CD4-positive, alpha-beta T cell treated with Interleukin-15 for 1 hour (primary cell): ENCODE measurements at regions not wholly inside any gene's neighbourhood (a gene's known extent, or its start where the extent isn't known, plus 50 kb on each side); places are given as distances from the start of the nearest gene placed in this dataset.
"Not testable (repeated sequence)": the region's sequence is repeated elsewhere in the genome, so short reads cannot be mapped to it uniquely, and the experiment has no call there.

Source experiments
- DNase-seq: peaks from one replicate; pipeline ENCODE4 v3.0.0-alpha.2; 2020

DNA sequence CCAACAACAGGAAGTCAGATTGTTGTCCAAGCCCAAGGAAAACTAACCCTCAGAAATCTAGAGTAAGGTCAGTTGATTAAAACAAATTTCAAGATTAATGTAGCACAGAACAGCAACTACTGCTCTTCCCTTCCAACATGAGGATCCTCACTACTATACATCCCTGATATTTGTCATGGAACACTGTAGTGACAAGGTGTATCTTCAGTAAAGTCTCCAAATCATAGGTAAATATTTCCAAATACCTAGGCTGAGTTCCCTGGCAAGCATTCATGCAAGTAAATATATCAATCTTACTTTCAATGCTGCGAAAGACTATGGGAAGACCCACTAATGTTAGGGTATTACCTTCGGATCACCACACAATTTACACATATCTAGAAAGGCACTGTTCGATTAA, 986.9 kb upstream of the ARRDC3 start:
- no peak for DNase-seq

DNA sequence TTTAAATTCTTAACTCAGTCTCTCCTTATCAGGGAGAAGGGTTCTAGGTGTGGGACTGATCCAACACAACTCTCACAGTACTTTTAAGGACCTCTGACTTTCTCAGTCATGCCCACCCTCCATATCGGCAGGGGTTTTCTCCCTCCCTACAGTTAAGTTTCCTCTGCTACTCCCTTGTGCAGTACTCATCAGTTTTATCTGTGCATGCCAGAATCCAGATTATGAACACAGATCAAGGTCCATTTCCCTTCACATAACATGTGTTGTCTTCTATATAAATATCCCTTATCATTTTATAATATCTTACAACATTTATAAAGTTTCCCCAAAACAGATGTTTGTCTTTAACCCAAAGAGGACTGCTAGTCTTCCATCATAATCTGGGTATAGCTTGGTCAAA, 986.5 kb upstream of the ARRDC3 start:
- DNase-seq, result no peak

DNA sequence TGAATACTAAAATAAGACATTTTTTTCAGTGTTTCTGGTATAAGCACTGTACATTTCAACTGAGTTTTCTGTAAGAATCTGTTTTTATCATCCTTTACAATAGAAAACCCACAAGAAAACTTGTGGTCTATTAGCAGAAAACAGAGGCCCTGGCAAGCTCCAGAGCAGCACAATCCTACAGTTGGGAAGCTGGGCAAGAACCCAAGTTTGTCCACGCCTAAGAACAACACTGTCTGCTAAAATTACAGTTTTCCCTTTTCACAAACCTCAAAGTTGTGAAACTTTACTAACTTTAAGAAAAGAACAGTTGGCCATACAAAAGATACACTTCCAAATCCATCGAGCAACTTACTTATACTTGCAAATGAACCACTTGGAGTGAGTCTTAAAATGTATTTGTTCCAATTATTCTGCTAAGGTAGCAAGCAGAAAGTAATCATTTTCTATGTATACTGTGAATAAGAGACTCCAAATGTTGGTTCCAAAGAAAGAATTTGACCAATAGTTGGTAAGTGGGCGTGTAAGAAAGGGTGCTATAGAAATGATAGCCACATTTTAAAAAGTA, 982.0 kb upstream of the ARRDC3 start:
- no peak for DNase-seq

DNA sequence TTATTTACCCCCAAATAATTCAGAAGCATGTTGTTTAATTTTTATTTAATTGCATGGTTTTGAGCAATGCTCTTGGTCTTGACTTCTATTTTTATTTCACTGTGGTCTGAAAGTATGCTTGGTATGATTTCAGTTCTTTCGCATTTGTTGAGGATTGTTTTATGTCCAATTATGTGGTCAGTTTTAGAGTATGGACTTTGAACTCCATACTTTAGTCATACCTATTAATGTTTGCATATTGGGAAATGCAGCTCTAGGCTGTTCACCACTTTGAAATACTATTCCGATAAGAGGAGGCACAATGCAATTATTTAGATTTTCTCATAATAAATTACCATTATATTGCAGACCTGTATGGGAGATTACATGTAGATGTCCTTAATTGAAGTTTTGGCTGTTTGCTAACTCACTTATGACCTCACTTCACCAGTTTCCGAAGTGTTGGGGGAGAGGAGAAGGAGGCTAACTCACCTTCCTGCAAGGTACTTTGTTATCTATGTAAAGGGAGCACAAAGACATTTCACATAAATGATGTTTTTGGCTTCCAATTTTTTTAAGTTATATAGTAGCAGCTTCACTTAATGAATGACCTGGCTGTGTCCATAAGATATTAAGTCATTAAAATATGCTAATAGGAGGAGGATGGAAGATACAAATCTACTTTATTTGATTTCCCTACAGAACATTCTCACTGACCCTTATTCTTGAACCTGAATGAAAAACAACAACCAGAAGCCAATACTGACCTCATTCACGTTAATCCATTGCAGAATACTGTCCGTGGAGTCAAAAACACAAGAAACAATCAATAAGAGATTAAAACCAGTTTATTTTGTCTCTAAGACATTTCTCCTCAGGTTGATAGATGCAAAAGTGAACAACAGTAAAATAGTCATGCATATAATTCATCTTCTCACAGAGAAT, 970.3 kb upstream of the ARRDC3 start:
- no peak for DNase-seq

DNA sequence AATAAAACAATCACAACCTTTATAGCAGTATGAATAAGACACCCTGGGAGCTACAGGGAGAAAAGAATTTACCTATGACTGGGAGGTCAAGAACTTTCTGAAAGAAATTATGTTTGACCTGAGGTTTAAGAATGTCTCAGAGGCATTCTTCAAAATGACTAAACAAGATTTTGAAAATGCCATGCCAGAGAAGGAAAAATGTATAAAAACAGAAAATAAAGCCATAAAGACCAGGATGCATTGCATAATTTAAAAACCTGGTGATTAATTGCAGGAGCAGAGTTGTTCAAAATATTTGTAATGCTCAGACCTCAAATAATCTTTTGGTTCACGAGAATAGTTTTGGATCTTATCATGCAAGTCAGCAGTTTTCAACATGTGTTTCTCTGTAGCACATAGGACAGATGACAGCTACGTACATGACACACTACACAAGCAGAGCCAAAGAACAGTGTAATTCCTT, 954.7 kb upstream of the ARRDC3 start:
- DNase-seq, result no peak

DNA sequence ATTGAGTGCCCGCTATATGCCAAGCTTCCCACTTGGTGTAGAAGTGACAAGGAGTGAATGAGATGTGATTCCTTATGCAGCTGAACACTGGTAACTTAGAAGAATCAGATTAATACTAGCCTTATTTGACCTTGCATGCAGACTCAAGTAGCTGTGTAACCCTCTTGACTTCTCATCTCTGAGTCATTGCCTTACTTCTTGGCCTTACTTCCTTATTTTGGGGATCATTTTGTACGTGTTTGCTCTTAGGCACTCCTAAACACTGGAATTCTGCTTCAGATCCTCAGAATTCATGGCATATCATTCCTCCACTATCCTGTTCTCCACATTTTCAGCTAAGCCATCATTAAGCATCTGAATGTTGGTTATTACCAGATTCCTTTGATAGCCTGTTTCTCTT, 948.9 kb upstream of the ARRDC3 start:
- no peak for DNase-seq

DNA sequence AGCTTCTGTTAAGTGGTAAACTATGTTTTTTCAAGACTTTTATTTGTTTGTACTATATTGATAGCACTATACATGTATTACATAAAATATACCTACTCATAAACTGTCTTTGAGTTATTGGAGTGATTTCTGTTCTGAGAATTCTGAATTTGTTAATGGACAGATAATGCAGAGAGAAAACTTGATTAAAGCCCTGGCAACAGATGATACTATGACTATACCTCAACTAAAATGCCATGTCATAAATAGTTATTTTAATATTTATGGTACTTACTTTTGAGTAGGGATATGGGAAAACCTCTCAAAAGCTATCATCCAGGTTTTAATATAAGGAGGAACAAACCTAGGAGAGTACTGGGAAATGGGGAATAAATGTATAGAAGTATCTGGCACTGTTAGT, 947.2 kb upstream of the ARRDC3 start:
- DNase-seq, result no peak

DNA sequence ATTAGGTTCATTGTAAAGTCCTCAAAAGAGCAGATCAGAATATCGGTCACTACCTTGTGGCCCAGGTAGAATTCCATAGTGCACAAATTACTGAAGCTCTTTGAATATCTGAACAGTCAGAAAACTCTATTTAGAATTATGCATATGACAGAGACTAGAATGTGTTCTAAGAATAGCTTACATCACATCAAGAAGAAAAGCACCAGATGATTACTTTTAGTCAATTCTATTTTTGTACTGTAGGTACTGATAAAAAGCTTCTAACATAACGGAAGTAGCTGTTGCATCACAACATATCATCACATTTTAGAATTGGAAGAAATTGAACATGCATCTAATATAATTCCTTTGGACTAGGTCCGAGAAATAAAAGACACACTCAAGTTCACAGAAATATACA, 946.6 kb upstream of the ARRDC3 start:
- no peak for DNase-seq

DNA sequence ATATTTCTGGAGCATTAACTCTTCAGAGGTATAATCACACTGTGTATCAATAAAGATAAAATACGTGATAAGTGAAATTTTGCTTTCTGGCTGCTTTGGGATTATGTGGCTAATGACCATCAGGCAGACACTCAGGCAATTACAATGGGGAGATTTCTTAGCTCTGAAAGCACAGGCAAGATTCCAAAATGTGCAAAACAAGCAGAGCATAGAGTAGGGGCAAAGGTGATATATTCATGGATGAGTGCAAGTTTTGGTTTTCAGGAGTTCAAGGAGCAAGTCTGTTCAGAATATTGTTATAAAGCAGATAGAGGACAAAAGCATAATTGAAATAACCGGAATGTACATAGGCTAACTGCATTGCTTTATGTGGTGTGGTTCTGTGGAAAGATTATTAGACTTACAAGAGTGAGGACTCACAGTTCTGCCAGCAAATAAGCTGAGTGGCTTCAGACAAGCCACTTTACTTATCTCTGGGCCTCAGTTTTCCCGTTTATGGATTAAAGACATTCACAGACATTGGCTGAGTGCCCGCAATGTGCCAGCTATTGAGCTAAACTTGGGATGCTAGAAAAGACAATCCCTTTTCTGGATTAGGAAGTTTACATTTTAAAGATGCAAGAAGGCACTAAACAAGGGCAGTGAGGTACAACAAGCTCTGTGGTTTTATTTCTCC, 945.6 kb upstream of the ARRDC3 start:
- DNase-seq, result no peak

DNA sequence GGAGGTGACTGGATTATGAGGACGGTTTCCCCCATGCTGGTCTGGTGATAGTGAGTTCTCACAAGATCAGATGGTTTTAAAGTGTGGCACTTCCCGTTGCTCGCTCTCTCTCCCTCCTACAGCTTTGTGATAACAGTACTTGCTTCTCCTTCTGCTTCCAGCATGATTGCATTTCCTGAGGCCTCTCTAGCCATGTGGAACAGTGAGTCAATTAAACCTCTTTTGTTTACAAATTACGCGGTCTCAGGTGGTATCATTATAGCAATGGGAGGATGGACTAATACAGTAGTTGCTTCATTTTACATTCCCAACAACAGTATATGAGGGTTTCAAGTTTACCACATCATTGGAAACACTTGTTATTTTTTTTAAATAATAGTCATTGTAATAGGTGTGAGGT, 937.3 kb upstream of the ARRDC3 start:
- no peak for DNase-seq

DNA sequence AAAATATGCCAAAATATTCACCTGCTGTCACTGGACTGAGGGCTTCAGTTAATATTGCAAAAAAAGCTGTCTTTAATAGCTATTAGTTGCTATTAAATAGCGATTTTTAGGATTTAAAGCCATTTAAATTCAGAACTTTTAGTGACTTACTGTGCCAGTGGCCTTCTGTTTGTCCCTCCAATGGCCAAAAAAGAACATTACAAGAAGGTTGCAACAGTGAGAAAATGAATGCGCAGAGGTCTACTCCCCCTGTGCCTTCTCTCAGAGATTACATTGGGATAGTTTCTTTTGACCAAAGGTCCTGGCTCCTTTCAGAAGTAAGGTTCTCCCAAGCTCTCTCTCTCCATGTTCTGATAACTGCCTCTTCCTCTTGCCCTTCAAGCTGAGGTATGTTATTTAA, 930.3 kb upstream of the ARRDC3 start:
- no peak for DNase-seq

DNA sequence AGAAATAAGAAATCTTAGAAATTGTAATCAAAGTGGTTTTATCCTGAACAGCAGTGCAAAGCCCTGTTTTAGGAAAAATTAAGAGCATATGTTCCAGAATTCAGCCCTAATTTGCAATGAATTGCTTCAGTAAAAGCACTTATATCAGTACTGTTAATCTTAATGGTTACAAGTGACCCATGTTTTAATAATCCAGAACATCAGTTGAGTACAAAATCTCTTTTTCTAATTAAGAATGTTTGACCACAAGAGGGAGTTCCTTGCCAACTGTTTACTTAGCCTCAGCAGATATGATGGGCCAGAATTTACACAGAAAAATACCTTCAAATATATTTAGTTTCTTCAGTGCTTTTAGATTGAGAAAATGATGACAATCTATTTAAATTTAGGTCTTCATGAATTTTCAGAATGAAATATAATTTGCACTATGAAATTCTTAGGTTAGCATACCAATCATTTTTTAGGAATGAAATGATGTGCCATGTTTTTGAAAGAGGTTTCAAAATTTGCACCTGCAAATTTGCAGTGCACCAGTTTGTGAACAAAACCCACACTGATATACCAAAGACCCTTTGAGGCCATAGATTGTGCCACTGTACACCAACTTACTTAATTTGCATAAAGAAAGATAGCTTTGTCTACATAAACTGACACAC, 926.3 kb upstream of the ARRDC3 start:
- no peak for DNase-seq

DNA sequence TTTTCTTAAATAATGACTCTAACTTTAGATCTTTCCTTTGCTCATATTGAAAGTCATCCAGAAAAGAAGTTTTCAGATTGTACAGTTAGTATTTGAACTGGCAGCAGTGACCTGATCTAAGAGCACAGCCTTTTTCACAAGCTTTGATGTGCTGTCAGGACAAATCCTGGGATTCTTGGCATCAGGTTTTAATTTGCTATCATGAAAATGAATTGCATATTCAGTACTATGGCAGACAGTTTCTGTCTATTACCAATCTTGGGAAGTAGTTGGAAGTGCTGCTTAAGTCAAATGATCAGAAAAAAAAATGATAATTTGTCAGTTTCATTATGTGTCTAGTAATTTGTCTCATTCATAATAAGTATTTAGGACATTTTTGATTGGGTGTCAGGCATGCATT, 925.6 kb upstream of the ARRDC3 start:
- no peak for DNase-seq

DNA sequence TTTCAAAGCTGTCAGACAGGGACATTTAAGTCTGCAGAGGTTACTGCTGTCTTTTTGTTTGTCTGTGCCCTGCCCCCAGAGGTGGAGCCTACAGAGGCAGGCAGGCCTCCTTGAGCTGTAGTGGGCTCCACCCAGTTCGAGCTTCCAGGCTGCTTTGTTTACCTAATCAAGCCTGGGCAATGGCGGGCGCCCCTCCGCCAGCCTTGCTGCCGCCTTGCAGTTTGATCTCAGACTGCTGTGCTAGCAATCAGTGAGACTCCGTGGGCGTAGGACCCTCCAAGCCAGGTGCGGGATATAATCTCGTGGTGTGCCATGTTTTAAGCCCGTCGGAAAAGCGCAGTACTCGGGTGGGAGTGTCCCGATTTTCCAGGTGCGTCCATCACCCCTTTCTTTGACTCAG, 919.2 kb upstream of the ARRDC3 start:
- DNase-seq, result not testable (repeated sequence)

DNA sequence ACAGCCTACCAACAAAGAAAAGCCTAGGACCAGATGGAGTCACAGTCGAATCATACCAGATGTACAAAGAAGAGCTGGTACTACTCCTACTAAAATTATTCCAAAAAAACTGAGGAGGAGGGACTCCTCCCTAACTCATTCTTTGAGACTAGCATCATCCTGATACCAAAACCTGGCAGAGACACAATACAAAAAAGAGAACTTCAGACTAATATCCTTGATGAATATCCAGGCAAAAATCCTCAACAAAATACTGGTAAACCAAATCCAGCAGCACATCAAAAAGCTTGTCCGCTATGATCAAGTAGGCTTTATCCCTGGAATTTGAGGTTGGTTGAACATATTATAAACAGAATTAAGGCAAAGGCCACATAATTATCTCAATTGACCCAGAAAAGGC, 900.4 kb upstream of the ARRDC3 start:
- DNase-seq, result no peak

DNA sequence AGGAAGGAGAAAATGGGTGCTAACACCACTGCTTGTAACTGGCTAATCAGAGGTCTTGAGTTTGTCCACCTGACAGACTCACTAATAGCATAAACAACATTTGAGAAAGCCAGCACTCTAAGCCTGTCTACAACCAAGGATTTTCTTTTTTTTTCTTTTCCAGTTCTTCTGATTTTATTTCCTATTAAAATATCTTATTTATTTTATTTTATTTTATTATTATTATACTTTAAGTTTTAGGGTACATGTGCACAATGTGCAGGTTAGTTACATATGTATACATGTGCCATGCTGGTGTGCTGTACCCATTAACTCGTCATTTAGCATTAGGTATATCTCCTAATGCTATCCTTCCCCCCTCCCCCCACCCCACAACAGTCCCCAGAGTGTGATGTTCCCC, 888.6 kb upstream of the ARRDC3 start:
- not testable (repeated sequence) for DNase-seq

DNA sequence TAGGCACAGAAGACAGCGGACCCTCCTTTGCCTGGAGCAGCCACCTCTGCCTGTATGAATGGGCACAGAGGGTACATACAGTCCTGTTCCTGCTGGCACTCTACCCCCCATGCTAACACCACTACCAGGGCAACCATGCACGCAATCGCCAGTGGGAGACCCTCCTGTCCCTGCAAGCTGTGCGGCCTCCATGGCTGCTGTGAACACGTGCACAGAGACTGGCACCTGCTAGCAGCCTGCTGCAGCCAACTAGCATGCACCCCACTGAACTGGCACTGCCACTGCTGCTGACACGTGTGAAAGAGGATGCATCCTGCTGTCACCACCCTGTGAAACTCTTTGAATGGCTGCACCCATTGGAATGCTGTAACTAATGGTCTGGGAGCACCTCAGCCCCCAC, 885.2 kb upstream of the ARRDC3 start:
- no peak for DNase-seq

DNA sequence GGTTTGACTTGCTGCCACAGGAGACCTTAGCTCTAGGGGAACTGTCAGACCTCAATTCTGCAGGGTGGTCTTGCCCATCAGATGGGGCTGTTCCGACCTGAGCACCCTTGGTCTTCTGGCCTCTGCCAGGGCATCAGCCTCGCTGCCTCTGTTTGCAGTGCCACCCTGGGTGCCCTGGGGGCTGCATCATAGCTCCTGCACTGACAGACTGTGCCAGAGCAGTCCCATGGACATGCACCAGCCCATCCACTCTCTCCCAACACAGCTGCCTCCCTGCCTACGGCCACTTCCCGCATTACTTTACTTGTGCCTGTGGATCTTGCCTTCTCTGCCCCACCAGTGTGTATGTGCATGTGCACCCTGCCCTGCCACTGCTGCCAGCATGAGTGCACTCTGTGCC, 884.7 kb upstream of the ARRDC3 start:
- no peak for DNase-seq

DNA sequence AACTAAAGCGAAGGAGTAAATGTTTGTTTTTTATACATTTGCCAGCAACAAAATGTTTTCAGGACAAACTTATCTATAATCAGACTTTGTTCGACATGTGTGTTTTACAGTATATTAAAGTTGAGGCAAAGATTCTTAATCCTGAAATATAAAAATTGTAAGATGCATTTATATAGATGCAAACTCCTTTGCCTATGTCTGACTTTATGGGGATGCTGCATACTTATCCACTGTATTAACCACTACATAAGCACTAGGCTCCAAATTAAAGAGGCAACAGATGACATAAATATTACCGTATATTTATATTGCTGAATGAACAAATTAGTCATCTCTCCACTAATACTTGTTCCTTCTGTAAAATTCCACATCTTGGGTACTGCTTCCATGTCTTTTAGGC, 882.7 kb upstream of the ARRDC3 start:
- no peak for DNase-seq

DNA sequence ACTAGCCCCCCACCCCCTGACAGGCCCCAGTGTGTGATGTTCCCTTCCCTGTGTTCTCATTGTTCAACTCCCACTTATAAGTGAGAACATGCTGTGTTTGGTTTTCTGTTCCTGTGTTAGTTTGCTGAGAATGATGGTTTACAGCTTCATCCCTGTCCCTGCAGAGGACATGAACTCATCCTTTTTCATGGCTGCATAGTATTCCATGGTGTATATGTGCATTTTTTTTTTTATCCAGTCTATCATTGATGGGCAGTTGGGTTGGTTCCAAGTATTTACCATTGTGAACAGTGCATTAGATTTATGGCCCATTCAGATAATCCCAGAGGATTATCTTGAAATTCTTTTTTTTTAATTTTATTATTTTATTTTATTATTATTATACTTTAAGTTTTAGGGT, 872.5 kb upstream of the ARRDC3 start:
- not testable (repeated sequence) for DNase-seq

DNA sequence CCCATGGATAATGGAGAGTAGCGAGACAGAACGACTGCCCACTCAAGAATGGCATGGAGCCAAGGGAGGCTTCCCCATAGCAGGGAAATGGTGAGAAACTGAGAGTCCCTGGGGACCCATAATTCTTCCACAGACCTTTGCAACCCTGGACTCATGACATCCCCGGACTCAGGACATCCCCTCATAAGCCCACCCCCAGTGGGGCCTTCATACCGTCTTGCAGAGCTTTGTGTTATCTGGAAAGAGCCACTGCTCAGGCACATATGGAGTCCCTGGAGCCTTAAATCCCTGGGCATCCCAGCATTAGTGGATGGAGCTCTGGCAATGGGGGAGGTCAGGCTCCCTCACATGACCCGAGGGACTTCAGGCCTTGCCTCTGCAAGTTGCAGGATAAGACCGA, 865.4 kb upstream of the ARRDC3 start:
- no peak for DNase-seq

DNA sequence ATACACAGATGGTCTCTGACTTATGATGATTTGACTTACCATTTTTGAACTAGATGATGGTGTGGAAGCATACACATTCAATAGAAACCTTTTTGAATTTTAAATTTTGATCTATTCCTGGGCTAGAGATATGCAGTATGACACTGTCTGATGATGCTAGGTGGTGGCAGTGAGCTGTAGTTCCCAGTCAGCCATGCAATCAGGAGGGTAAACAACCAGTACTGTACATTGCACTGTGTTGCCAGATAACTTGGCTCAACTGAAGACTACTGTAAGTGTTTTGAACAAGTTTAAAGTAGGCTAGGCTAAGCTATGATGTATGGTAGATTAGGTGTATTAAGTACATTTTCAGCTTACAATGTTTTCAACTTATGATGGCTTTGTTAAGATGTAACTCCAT, 859.1 kb upstream of the ARRDC3 start:
- no peak for DNase-seq

DNA sequence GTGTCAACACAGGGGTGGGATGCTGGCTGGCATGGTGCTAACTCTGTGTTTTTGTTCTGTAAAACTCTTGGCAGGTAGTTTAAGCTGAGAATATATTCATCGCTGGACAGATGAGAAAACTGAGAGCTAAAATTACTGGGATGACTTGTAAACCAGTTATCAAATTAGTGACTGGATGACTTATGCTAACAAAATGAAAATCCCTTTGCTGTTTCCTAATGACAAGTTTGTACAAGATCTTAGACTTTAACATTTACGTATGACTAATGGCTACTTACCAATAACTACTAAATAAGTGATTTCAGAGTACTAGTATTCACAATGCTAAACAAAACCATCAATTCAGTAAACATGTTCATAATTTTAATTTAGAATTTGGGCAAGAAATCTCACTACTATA, 854.8 kb upstream of the ARRDC3 start:
- no peak for DNase-seq

DNA sequence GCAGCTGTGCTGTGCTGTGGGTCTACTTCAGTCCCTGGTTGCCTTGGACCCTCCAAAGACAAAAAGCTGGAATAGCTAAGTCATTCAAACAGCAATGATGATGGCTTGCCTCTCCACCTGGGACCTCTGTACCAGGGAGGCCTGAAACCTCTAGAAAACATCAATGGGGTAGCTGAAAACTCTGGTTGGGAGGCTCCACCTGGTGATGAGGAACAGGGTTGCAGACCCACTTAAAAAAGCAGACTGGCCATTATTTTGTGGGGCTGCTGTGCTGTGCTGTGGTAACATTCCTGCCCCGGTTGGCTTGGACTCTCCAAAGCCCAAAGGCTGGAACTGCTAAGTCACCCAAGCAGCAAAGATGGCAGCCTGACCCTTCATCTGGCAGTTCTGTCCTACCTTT, 839.3 kb upstream of the ARRDC3 start:
- no peak for DNase-seq
